NOMO-1 treated with dmso at 0.1 percent for 144 hours (cell line): ENCODE measurements at regions not wholly inside any gene's neighbourhood (a gene's known extent, or its start where the extent isn't known, plus 50 kb on each side); places are given as distances from the start of the nearest gene placed in this dataset.

Experiments used
- DNase-seq: peaks from one replicate; lab custom pipeline; 2025; ENCODE audit not compliant: unreplicated experiment; lab: John Stamatoyannopoulos, UW

GRCh38 chr2:147559070-147559725 is 285.6 kb upstream of the ACVR2A start:
- DNase-seq: no peak

- DNase-seq: no peak
These were observed 286.2 kb upstream of the ACVR2A start for GRCh38 chr2:147558620-147559019.

GRCh38 chr2:147554521-147555107 is 290.2 kb upstream of the ACVR2A start:
- DNase-seq: no peak

GRCh38 chr2:147553775-147554271 is 291.0 kb upstream of the ACVR2A start:
- DNase-seq: no peak

GRCh38 chr2:147550995-147551731 is 293.7 kb upstream of the ACVR2A start:
- DNase-seq: no peak

GRCh38 chr2:147549054-147549453 is 295.8 kb upstream of the ACVR2A start:
- no peak for DNase-seq

GRCh38 chr2:147548451-147548850 is 296.4 kb upstream of the ACVR2A start:
- no peak for DNase-seq

GRCh38 chr2:147547440-147547839 is 297.4 kb upstream of the ACVR2A start:
- no peak for DNase-seq

- DNase-seq: no peak
These were observed 298.7 kb upstream of the ACVR2A start for GRCh38 chr2:147546109-147546508.

GRCh38 chr2:147543056-147543455 is 301.8 kb upstream of the ACVR2A start:
- no peak for DNase-seq

- DNase-seq: no peak
These were observed 302.5 kb upstream of the ACVR2A start for GRCh38 chr2:147542351-147542750.

- DNase-seq: no peak
These were observed 303.5 kb upstream of the ACVR2A start for GRCh38 chr2:147541314-147541713.

GRCh38 chr2:147538821-147539220 is 306.0 kb upstream of the ACVR2A start:
- no peak for DNase-seq

GRCh38 chr2:147538088-147538487 is 306.7 kb upstream of the ACVR2A start:
- DNase-seq: no peak

- DNase-seq: no peak
These were observed 313.6 kb upstream of the ACVR2A start for GRCh38 chr2:147531269-147531668.

GRCh38 chr2:147530033-147530432 is 314.8 kb upstream of the ACVR2A start:
- DNase-seq: no peak

- DNase-seq: no peak
These were observed 318.9 kb upstream of the ACVR2A start for GRCh38 chr2:147525819-147526489.

- no peak for DNase-seq
These were observed 319.9 kb upstream of the ACVR2A start for GRCh38 chr2:147524912-147525311.

GRCh38 chr2:147523415-147523814 is 321.4 kb upstream of the ACVR2A start:
- no peak for DNase-seq

GRCh38 chr2:147521936-147522335 is 322.9 kb upstream of the ACVR2A start:
- no peak for DNase-seq

- DNase-seq: no peak
These were observed 324.0 kb upstream of the ACVR2A start for GRCh38 chr2:147520817-147521216.

GRCh38 chr2:147519178-147519577 is 325.7 kb upstream of the ACVR2A start:
- no peak for DNase-seq
